OCI-LY7 (cell line): ENCODE measurements at regions not wholly inside any gene's neighbourhood (a gene's known extent, or its start where the extent isn't known, plus 50 kb on each side); places are given as distances from the start of the nearest gene placed in this dataset.

ENCODE experiments used
- EZH2phosphoT487 ChIP-seq: fragments of 200-600 bp; sonication (generic); IDR thresholded peaks from 2 replicates; pipeline ENCODE4 v1.6.1; 2018; ENCODE audit warnings: low read depth, borderline replicate concordance, mild to moderate bottlenecking, mixed run types, antibody characterized with exemption, low read length, moderate library complexity, mixed read lengths
- TF ChIP-seq, protein P1 (sequence below): fragments of 200-600 bp; sonication (generic); conservative IDR thresholded peaks from 2 replicates; pipeline ENCODE4 v1.5.1; 2014; ENCODE audit warnings: mild to moderate bottlenecking, antibody characterized with exemption, low read length, moderate library complexity, mixed read lengths

DNA sequence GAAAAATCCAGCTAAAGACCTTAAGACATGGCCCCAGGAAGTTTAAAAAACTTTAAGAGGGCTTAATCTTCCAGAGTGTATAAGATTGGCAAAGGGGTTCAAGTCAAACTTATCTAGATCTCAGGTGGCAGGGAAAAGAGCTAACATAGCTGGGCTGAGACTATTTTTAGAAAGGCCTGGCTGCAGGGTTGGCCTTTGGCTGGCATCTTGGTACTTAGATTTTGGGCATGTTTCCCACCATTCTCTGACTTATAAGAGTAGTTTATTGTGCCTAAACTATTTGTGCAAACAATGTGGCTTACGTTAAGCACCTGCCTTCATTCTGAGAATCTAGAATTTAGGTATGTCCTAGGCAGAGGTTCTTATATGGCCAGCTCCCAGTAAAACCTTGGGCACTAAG is 214.0 kb upstream of the MIS18BP1 start:
- TF ChIP-seq, protein P1, sequence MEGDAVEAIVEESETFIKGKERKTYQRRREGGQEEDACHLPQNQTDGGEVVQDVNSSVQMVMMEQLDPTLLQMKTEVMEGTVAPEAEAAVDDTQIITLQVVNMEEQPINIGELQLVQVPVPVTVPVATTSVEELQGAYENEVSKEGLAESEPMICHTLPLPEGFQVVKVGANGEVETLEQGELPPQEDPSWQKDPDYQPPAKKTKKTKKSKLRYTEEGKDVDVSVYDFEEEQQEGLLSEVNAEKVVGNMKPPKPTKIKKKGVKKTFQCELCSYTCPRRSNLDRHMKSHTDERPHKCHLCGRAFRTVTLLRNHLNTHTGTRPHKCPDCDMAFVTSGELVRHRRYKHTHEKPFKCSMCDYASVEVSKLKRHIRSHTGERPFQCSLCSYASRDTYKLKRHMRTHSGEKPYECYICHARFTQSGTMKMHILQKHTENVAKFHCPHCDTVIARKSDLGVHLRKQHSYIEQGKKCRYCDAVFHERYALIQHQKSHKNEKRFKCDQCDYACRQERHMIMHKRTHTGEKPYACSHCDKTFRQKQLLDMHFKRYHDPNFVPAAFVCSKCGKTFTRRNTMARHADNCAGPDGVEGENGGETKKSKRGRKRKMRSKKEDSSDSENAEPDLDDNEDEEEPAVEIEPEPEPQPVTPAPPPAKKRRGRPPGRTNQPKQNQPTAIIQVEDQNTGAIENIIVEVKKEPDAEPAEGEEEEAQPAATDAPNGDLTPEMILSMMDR: no peak
- TF ChIP-seq EZH2phosphoT487: no peak
